ENCODE measurements at regions not wholly inside any gene's neighbourhood (a gene's known extent, or its start where the extent isn't known, plus 50 kb on each side); places are given as distances from the start of the nearest gene placed in this dataset.

- TF ChIP-seq CTCF (IDR thresholded peaks at IDR 0.05): no peak
- no peak for TF ChIP-seq POLR2A (IDR thresholded peaks at IDR 0.05)
These were observed 81.0 kb upstream of the TMEM17 start for GRCh38 chr2:62586981-62587380.
